Bronchial epithelial cell (primary cell): ENCODE measurements at regions not wholly inside any gene's neighbourhood (a gene's known extent, or its start where the extent isn't known, plus 50 kb on each side); places are given as distances from the start of the nearest gene placed in this dataset.

Experiments
- DNase-seq: peaks from one replicate; pipeline ENCODE4 v3.0.0-alpha.2; 2010; ENCODE audit warnings: low read depth
- FAIRE-seq: peaks from 2 replicates; lab custom pipeline; 2011; peaks lifted over from hg19 to GRCh38; lab: Jason Lieb, UNC
- H3K27me3 ChIP-seq: 2 replicates; pipeline ENCODE4 v1.5.1; 2011; ENCODE audit warnings: low read length; ENCODE audit not compliant: control insufficient read depth, insufficient read depth
- H3K36me3 ChIP-seq: 2 replicates; pipeline ENCODE4 v1.5.1; 2011; ENCODE audit warnings: low read length; ENCODE audit not compliant: control insufficient read depth, insufficient read depth
- H3K4me3 ChIP-seq: 2 replicates; pipeline ENCODE4 v1.5.1; 2011; ENCODE audit warnings: mild to moderate bottlenecking, low read depth, low read length, control low read depth
- TF ChIP-seq, protein P1 (sequence below): IDR thresholded peaks from 2 replicates; pipeline ENCODE4 v1.5.1; 2011; ENCODE audit warnings: mild to moderate bottlenecking, moderate library complexity, low read length, control low read depth, inconsistent platforms; ENCODE audit not compliant: insufficient read depth, severe bottlenecking

DNA sequence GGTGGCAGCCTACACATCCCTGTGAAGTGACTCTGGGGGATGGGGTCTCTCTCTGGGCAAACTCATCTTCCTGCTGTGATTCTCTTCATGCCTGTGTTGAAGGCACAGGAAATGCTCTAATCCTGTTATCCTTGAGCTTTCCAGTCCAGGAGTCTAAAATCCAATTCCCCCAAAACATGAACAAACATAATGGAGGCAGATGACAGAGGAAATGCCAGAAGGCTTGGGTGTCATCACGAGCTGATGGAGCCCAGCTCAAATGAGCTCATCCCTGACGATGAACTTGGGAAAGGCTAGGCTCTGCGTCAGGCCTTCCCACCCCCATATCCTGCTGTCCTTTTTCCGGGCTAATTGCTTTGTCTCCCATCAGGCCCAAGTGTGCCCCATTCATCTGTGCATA is 165.9 kb upstream of the PODXL start:
- TF ChIP-seq, protein P1, sequence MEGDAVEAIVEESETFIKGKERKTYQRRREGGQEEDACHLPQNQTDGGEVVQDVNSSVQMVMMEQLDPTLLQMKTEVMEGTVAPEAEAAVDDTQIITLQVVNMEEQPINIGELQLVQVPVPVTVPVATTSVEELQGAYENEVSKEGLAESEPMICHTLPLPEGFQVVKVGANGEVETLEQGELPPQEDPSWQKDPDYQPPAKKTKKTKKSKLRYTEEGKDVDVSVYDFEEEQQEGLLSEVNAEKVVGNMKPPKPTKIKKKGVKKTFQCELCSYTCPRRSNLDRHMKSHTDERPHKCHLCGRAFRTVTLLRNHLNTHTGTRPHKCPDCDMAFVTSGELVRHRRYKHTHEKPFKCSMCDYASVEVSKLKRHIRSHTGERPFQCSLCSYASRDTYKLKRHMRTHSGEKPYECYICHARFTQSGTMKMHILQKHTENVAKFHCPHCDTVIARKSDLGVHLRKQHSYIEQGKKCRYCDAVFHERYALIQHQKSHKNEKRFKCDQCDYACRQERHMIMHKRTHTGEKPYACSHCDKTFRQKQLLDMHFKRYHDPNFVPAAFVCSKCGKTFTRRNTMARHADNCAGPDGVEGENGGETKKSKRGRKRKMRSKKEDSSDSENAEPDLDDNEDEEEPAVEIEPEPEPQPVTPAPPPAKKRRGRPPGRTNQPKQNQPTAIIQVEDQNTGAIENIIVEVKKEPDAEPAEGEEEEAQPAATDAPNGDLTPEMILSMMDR, result no peak
- FAIRE-seq (no peak), DNase-seq (no peak)
- Histone ChIP-seq H3K4me3 (no peak overlapping the region), H3K36me3 (no peaks in the 10 kb centered on the region), H3K27me3 (no peaks in the 10 kb centered on the region)

DNA sequence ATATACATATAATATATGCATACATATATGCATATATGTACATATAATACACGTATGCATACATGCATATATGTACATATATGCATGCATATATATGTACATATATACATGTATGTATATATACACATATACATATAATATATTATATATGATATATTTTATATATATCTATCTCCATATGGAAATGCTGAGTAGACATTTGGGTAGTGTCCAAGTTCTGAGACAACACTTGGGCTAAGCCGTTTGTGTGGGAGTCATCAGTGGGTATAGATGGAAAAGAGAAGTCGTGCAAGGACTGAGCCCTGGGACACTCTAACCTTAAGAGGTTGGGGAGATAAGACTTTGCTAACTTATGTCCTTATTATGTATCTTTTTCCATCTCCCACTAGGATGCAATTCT is 165.2 kb upstream of the PODXL start:
- Histone ChIP-seq H3K4me3 (no peak overlapping the region), H3K36me3 (no peaks in the 10 kb centered on the region), H3K27me3 (no peaks in the 10 kb centered on the region)
- DNase-seq, result no peak
- FAIRE-seq, result no peak
- TF ChIP-seq, protein P1, result no peak

DNA sequence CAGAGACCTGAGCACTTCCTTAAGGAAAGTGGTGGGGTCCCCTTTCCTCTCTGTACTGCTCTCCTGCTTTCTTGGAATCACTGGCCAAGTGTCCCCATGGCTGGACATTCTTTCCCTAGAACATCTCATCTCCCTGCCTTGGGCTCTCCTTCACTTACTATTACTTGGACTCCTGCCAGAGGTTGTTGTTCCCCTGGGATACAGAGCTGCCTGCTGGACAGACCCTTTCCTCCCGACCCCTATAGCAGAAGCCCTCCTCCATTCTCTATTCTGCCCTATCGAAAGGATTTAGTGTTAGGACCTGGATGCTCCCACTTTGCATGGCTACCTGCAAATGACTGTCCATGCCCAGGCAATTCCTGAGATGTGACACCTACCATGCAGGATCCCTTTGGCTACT is 164.3 kb upstream of the PODXL start:
- peak; percentile 52 for FAIRE-seq
- TF ChIP-seq, protein P1, result no peak
- Histone ChIP-seq H3K36me3 (no peaks in the 10 kb centered on the region), H3K27me3 (no peaks in the 10 kb centered on the region), H3K4me3 (no peak overlapping the region)
- no peak for DNase-seq

DNA sequence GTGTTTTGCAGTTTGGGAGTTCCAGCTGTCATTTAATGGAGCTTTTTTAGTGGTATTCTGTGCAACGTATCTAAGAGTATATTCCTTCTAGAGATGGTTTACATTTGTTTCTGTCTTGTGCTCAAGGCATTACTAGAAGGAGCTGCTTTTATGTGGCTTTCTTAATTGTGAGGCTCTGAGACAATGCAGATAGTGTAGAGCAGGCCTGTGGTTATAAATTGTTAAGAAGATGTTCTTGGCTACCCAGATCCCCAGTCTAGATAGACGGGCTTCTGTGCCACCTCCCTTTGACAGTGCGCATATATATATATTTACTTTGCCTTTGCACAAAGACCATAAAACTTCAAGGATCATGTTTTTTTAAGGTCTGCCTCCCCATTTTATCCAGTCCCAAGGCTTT is 160.8 kb upstream of the PODXL start:
- Histone ChIP-seq H3K36me3 (no peaks in the 10 kb centered on the region), H3K4me3 (no peak overlapping the region), H3K27me3 (no peaks in the 10 kb centered on the region)
- DNase-seq (no peak), FAIRE-seq (no peak)
- TF ChIP-seq, protein P1, result no peak

DNA sequence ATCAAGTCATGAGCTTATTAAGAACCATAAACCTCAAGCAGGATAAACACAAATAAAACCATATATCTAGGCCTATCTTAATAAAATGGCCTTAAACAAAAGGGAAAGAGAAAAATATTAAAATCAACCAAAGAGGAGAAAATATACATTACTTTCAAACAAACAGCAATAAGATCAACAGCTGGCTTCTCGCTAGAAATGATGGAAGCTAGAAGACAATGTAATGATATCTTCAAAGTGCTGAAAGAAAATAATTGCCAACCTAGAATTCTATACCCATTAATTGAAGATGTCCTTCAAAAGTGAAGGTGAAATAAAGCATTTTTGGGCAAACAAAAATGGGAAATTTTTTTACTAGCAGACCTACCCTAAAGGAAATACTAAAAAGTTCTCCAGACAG is 142.9 kb upstream of the PODXL start:
- TF ChIP-seq, protein P1, result no peak
- no peaks in the 10 kb centered on the region for H3K36me3 ChIP-seq
- FAIRE-seq (no peak), DNase-seq (no peak)
- H3K27me3 ChIP-seq, result no peaks in the 10 kb centered on the region
- H3K4me3 ChIP-seq, result no peak overlapping the region

DNA sequence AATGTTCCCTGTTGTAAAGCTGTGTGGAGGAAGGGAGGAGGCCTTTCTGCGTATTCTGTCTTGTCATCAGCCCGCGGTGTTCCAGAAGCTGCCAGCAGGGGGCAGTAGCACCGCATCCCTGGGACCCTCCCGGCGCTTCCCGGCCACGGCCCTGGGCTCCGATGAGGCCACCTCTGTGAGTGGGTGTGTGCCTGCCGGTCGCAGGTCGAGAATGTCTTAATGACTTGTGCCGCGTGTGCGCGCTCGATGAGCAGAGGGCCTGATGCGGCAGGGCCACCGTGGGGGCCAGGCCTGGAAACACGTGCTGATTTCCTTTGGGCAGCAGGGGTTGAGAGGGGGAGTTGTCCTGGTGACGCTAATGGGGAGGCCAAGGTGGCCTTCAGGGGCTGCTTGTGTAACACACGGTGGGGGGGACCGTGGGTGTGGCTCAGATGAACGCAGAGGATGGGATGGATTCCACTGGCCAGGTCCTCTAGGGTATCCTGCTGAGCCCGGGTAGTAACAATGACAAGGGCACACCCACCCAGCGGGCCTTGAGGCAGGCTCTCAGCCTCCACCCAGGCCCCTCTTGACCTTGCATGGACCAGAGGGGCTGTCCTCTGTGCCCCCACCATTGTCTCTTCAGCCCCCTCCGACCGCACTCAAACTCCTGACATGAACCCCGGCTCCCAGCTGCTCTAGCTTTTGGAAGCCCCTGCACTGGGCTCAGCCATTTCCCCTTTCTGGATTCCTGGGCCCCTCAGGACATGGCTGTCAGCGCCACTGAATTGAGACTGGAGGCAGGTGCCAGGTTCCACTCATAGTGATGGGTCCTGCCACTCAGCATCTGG is 135.9 kb upstream of the PODXL start:
- DNase-seq, result peak; percentile 17
- FAIRE-seq, result no peak
- TF ChIP-seq, protein P1, result peak; percentile 94
- Histone ChIP-seq H3K4me3 (no peak overlapping the region), H3K27me3 (no peaks in the 10 kb centered on the region), H3K36me3 (no peaks in the 10 kb centered on the region)
